Inflammatory macrophage treated with lipopolysaccharide for 4 hours (primary cell): ENCODE measurements at regions not wholly inside any gene's neighbourhood (a gene's known extent, or its start where the extent isn't known, plus 50 kb on each side); places are given as distances from the start of the nearest gene placed in this dataset.
"Not testable (repeated sequence)": the region's sequence is repeated elsewhere in the genome, so short reads cannot be mapped to it uniquely, and the experiment has no call there.

Experiments used
- DNase-seq: peaks from one replicate; pipeline ENCODE4 v3.0.0-alpha.2; 2020

DNA sequence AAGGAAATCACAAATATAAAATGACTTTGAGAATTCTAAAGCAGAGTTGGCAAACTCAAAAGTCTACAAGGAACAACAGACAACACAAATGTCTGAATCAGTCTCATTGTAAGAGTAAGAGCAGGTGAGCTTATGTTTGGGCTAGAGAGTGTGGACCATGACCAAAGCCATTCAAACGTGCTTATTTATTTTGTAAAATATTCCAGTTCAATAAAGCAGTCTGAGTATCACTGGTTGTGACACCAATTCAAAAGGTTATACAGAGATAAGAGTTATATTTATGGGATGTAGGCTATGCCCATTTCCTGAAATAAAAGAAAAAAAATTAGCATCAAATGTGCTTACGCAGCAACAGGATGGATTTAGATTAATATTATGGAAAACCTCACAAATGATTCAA, 251.6 kb downstream of the KLF5 start:
- DNase-seq: no peak

GRCh38 chr13:73307481-73307880, 248.7 kb downstream of the KLF5 start:
- no peak for DNase-seq

GRCh38 chr13:73306688-73307087, 247.9 kb downstream of the KLF5 start:
- no peak for DNase-seq

- DNase-seq: no peak
Observed at GRCh38 chr13:73304442-73304841, 245.6 kb downstream of the KLF5 start.

DNA sequence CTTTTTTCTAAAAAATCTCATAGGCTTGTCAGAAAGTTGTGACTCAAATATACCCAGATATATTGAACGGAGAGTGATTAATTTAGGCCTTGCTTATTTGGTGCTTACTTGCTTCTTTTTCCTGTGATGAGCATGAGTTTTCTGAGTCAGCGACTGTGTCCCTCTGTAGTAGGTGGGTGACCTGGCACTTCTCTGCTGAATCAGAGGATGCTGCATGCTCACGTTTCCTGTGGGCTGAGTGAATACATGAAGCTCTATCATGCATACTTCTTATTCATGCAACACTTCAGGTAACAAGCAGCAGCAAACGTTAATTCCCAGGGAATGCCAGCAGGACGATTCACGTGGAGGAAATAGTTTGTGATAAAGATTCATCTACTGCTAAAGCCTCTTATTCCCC, 245.0 kb downstream of the KLF5 start:
- DNase-seq: no peak

DNA sequence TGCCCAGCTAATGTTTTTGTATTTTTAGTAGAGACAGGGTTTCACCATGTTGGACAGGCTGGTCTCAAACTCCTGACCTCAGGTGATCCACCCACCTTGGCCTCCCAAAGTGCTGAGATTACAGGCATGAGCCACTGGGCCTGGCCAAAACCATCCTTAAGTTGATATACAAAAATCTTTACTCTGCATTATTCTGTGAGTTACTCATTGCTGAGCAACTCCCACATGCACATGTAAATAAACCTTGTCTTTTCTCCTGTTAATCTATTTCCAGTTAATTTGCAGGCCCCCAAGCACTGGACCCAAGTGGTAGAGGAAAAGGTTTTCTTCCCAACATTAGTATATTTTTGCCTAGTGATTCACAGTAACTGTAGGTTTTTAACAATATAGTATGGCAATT, 242.8 kb downstream of the KLF5 start:
- not testable (repeated sequence) for DNase-seq

DNA sequence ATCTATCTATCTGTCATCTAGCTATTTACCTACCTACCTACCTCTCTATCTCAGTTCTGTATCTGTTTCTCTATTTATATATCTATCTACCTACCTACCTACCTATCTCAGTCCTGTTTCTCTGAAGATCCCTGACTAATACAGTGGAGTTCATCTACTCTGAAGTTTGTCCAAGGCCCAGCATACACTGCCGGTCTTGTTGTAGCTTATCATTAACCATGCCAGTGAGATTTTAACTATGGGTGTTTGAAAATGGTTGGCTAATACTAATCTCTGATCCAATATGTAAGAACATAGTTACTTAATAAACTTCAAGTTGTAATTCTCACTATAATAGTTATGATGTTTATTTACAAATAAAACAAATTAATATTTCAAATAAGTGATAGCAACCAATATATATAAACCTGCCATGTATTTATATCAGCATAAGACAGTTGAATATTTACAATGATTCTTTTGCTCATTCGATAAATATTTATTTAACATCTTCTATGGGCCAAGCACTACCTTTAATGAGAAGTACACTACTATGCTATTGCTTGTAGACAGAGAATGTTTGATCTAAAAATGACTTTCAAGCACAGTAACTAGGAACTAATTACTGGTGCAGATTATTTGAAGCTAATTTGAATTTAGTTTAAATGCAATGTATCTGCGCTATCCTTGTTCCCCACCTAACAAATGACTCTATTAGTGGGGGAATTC, 242.1 kb downstream of the KLF5 start:
- no peak for DNase-seq

- no peak for DNase-seq
Observed at GRCh38 chr13:73299787-73300186, 241.0 kb downstream of the KLF5 start.

- no peak for DNase-seq
Observed at GRCh38 chr13:73293913-73294523, 235.2 kb downstream of the KLF5 start.

- no peak for DNase-seq
Observed at GRCh38 chr13:73292127-73292526, 233.3 kb downstream of the KLF5 start.

DNA sequence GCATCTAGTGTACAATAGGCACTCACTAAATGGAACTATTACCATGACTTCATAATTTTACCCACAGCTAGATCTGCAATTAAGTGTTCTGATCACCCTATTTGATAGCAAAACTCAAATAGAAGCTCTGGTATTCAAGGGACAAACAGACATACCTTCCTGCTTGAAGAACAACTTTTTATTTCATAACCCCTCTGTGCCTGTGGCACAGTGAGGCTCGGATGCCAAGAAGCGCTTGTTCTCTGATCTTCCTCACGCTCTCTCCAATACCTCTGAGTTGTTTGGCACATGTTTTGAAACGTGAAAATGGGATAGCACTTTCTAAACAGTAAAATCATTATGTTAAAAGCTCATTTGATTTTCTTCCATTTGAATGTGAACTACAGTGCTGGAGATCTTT, 232.0 kb downstream of the KLF5 start:
- DNase-seq: no peak

- no peak for DNase-seq
Observed at GRCh38 chr13:73288596-73288995, 229.8 kb downstream of the KLF5 start.

GRCh38 chr13:73287831-73288230, 229.0 kb downstream of the KLF5 start:
- DNase-seq: no peak

DNA sequence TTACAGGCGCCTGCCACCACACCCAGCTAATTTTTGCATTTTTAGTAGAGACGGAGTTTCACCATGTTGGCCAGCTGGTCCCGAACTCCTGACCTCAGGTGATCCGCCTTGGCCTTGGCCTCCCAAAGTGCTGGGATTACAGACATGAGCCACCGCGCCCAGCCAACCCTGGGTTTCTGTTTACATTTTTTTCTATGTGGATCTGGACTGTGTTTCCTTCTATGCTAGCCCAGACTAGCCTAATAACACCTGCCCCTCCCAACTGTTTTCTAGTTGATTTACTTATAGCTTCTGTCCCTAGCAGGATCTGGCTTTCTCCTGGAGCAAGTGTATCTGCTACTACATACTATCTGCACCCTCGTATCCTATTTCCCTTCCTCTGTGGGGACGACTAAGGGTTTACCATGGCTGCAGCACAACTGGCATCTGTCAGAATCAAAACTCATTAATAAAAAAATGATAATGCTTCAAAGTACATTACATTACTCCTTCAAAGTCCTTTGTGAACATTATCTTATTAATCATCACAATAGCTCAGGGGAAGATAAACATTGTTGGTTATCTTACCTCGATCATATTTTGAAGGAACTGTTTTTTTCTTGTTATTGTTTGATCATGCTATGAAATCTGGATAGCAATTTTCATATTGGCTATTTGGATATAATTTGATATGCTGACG, 228.3 kb downstream of the KLF5 start:
- DNase-seq: no peak

DNA sequence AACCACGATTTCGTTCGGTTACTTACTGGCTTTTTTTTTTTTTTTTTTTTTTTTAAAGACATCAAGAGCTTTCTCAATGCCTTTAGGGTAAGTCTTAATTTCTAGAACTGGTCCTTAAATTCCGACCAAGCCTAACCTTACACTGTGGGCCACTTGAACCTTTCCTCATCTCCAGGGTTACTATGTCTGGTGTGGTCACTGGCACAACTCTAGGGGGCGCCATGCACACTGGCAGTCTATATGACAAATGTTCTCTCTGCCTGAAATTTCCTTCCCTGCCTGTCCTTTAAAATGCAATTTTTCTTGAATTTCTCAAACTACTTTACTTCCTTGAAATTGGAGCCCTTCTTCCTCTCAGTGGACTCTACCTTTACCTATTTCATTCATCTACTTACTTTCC, 227.4 kb downstream of the KLF5 start:
- DNase-seq: no peak

- DNase-seq: no peak
Observed at GRCh38 chr13:73284081-73284874, 225.5 kb downstream of the KLF5 start.

- no peak for DNase-seq
Observed at GRCh38 chr13:73283636-73284035, 224.8 kb downstream of the KLF5 start.

DNA sequence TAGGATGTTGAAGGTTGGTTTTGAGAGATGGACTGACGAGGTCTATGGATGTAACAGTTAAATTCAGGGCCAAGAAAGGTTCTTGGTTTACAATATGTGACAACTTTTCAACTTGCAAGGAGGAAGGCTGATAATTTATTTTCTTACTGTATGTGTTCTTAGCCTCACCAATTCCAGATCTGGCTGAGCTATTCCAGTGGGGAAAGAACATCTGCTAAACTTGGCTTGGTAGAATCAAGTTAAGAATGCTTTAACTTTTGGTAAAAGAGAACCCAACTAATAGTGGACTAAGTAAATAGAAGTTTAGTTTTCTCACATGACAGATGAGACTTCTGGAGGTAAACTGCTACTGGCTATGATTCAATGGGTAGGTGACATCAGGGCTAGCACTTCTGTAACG, 222.9 kb downstream of the KLF5 start:
- DNase-seq: no peak

DNA sequence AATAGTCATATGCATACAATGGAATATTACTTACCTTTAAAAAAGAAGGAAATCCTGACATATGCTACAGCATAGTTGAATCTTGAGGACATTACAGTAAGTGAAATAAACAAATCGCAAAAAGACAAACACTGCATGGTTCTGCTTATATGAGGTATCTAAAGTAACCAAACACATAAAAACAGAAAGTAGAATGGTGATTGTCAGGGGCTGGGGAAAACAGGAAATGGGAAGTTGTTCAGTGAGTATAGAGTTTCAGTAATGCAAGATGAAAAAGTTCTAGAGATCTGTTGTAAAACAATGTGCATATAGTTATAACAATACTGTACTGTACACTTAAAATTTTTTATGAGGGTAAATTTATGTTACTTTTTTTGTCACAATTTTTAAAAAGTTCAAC, 219.4 kb downstream of the KLF5 start:
- no peak for DNase-seq

DNA sequence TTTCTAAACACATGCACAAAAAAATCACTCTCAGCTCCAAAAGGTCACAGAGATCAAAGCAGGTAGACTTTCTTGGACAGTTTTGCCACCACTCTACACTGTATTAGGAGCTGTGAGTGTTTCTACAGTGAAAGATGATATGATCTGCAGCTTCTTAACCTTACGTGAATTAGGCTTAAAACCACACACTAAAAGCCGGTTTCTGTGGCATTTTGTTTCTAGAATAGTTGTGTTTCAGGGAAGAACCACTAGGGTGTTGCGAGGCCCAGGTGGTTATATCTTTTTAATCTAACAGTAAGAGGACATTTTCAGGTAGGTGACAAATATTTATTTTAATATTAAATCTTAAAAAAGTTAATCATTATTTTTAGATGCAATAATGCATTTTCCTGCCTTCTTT, 216.4 kb downstream of the KLF5 start:
- DNase-seq: no peak

DNA sequence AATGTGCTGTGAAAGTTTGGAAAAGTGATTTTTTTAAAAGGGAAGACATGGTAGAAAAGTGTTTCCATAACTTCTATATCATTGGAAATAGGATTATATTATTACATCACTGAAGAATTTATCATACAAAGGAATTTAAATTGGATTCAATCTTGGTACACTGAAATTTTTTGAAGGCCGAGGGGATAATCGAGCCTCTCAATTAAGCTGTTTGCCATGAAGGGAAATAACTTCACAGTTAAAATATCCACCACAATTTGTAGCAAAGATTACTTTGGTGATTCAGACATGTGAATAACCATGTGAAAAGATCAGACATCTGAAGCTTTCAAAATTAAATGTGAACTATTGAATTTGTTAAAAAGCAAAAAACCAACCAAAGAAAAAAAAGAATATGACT, 215.3 kb downstream of the KLF5 start:
- DNase-seq: no peak

DNA sequence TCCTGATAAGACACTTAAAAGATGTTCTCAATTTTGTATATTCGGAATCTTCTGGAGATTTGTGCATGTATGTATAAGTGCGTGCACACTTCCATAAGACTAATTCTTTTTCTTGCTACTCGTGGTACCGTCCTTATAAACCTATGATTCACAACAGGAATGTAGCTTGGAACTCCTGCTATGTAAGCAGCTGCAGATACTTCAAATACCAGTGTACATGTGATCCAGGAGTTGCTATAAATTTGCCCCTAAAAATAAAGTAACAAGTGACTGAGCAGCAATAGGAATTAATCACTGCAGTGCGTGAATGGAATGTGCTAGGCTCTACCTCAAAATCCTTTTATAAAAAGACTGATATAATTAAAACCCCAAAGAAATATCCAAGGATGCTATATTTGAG, 214.9 kb downstream of the KLF5 start:
- no peak for DNase-seq

- DNase-seq: no peak
Observed at GRCh38 chr13:73273276-73273675, 214.5 kb downstream of the KLF5 start.

DNA sequence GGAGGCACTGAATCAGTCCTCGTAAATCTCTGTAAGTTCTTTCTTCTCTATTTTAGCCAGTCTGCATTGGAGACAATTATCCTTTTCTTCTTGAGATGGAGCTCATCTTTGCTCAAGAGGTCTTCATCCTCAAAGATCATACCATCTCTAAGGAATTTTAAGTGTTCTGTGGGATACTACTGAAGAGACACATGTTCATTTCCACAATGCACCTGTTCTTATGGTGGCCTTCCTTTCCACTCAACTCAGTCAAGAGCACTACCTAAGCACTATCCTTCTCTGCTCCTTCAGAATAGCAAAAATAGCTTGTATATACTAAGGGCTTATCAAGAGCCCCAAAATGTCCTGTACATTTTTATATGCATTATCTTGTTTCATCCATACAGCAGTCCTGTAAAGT, 214.0 kb downstream of the KLF5 start:
- no peak for DNase-seq
